Vagina (tissue), 2 donors: ENCODE measurements at regions not wholly inside any gene's neighbourhood (a gene's known extent, or its start where the extent isn't known, plus 50 kb on each side); places are given as distances from the start of the nearest gene placed in this dataset.

Source experiments
- CTCF ChIP-seq, 3 experiments: fragments of 450-650 bp in 2 of 3; fragments of 200-600 bp in 1 of 3; sonication (generic) in 1 of 3; IDR thresholded peaks; one replicate each; pipeline ENCODE4 v1.5.1; 2017 to 2019; ENCODE audit warnings: antibody characterized with exemption in 3 of 3, mild to moderate bottlenecking in 2 of 3, moderate library complexity in 2 of 3
- POLR2A ChIP-seq, 2 donors: fragments of 450-650 bp; IDR thresholded peaks; one replicate each; pipeline ENCODE4 v1.6.1; 2017; ENCODE audit warnings: antibody characterized with exemption in 2 of 2, mild to moderate bottlenecking in 2 of 2, moderate library complexity in 2 of 2

GRCh38 chr1:172930142-172930541 is 120.6 kb downstream of the TNFSF18 start:
- TF ChIP-seq CTCF (IDR thresholded peaks at IDR 0.05) (no peak), POLR2A (IDR thresholded peaks at IDR 0.05) (no peak)
